NCI-H526 (cell line): ENCODE measurements at regions not wholly inside any gene's neighbourhood (a gene's known extent, or its start where the extent isn't known, plus 50 kb on each side); places are given as distances from the start of the nearest gene placed in this dataset.

Source experiments
- DNase-seq, 2 experiments: peaks; one replicate each; lab custom pipeline; 2025; lab: John Stamatoyannopoulos, UW

GRCh38 chr10:69684020-69684980, 54.3 kb downstream of the FAM241B start:
- DNase-seq = no peak

GRCh38 chr10:69684981-69685353, 54.9 kb downstream of the FAM241B start:
- DNase-seq = no peak

GRCh38 chr10:69685426-69685801, 55.4 kb downstream of the FAM241B start:
- no peak for DNase-seq

- no peak for DNase-seq
Observed at GRCh38 chr10:69685802-69686585, 55.9 kb downstream of the FAM241B start.

GRCh38 chr10:69686866-69687265, 56.8 kb downstream of the FAM241B start:
- DNase-seq = no peak

- no peak for DNase-seq
Observed at GRCh38 chr10:69687426-69687825, 57.4 kb downstream of the FAM241B start.

GRCh38 chr10:69692267-69692666, 62.2 kb downstream of the FAM241B start:
- DNase-seq = no peak

GRCh38 chr10:69692891-69693290, 62.8 kb downstream of the FAM241B start:
- no peak for DNase-seq

GRCh38 chr10:69693886-69694285, 63.8 kb downstream of the FAM241B start:
- DNase-seq = no peak

- DNase-seq = peak; percentile 13 to 38
Observed at GRCh38 chr10:69696073-69696731, 66.2 kb downstream of the FAM241B start.

GRCh38 chr10:69697006-69697405, 67.0 kb downstream of the FAM241B start:
- no peak for DNase-seq

GRCh38 chr10:69703256-69703655, 73.2 kb downstream of the FAM241B start:
- no peak for DNase-seq

- no peak for DNase-seq
Observed at GRCh38 chr10:69703766-69704630, 74.0 kb downstream of the FAM241B start.

- DNase-seq = no peak
Observed at GRCh38 chr10:69709366-69709941, 79.4 kb downstream of the FAM241B start.

GRCh38 chr10:69710008-69710888, 80.2 kb downstream of the FAM241B start:
- DNase-seq = no peak

GRCh38 chr10:69712342-69712741, 82.3 kb downstream of the FAM241B start:
- DNase-seq = no peak

- DNase-seq = no peak
Observed at GRCh38 chr10:69714572-69714971, 84.5 kb downstream of the FAM241B start.

GRCh38 chr10:69715156-69715898, 85.3 kb downstream of the FAM241B start:
- no peak for DNase-seq

- DNase-seq = no peak
Observed at GRCh38 chr10:69715899-69716606, 85.7 kb upstream of the COL13A1 start.
